ENCODE measurements at regions not wholly inside any gene's neighbourhood (a gene's known extent, or its start where the extent isn't known, plus 50 kb on each side); places are given as distances from the start of the nearest gene placed in this dataset.

DNA sequence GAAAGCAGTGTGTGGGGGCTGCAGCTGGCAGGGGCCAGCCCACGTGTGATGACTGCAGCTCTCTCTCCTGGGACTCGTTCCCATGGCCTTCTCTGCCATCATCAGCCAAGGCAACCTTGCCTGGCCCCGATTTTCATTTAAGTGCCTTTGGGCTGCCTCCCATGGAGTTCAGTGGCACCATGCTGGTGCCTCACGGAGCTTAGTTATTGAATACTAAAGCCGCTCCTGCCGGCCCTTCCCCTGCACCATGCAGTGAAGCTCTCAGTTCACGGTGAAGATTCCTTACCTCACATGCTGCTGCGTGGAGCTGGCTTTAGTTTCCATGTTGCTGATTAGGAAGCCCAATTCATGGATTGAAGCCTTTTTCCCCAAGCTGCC is 141.5 kb upstream of the EEPD1 start:
- Histone ChIP-seq H3F3A (ENCODE audit: low read depth) (peaks cover 3% of the 10 kb centered on the region), H3K27ac (no peak overlapping the region), H2AFZ (replicated peaks) (peak overlapping the region; percentile 12), H3K36me3 (no peaks in the 10 kb centered on the region), H3K4me1 (peaks cover 13% of the 10 kb centered on the region), H3K4me3 (no peak overlapping the region), H3K9ac (no peak overlapping the region), H3K9me3 (ENCODE audit: low read depth) (no peaks in the 10 kb centered on the region), H3K79me2 (ENCODE audit: low read depth) (no peaks in the 10 kb centered on the region), H4K20me1 (ENCODE audit: low read depth) (no peaks in the 10 kb centered on the region), H3K27me3 (peaks cover 7% of the 10 kb centered on the region), H3K4me2 (no peak overlapping the region)
- Mint-ChIP-seq H3K4me1 (peaks cover 12% of the 10 kb centered on the region), H3K4me3 (no peak overlapping the region), H3K27me3 (ENCODE audit: insufficient read depth, low read depth) (peaks cover 6% of the 10 kb centered on the region), H3K27ac (no peak overlapping the region), H3K36me3 (no peaks in the 10 kb centered on the region), H3K9me3 (no peaks in the 10 kb centered on the region)
- DNase-seq (ENCODE audit: low spot score): peak; percentile 5
- TF ChIP-seq EZH2phosphoT487 (IDR thresholded peaks at IDR 0.05) (no peak), EZH2 (IDR thresholded peaks at IDR 0.05) (no peak)
- TF ChIP-seq, protein P1, sequence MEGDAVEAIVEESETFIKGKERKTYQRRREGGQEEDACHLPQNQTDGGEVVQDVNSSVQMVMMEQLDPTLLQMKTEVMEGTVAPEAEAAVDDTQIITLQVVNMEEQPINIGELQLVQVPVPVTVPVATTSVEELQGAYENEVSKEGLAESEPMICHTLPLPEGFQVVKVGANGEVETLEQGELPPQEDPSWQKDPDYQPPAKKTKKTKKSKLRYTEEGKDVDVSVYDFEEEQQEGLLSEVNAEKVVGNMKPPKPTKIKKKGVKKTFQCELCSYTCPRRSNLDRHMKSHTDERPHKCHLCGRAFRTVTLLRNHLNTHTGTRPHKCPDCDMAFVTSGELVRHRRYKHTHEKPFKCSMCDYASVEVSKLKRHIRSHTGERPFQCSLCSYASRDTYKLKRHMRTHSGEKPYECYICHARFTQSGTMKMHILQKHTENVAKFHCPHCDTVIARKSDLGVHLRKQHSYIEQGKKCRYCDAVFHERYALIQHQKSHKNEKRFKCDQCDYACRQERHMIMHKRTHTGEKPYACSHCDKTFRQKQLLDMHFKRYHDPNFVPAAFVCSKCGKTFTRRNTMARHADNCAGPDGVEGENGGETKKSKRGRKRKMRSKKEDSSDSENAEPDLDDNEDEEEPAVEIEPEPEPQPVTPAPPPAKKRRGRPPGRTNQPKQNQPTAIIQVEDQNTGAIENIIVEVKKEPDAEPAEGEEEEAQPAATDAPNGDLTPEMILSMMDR (IDR thresholded peaks at IDR 0.05): no peak

DNA sequence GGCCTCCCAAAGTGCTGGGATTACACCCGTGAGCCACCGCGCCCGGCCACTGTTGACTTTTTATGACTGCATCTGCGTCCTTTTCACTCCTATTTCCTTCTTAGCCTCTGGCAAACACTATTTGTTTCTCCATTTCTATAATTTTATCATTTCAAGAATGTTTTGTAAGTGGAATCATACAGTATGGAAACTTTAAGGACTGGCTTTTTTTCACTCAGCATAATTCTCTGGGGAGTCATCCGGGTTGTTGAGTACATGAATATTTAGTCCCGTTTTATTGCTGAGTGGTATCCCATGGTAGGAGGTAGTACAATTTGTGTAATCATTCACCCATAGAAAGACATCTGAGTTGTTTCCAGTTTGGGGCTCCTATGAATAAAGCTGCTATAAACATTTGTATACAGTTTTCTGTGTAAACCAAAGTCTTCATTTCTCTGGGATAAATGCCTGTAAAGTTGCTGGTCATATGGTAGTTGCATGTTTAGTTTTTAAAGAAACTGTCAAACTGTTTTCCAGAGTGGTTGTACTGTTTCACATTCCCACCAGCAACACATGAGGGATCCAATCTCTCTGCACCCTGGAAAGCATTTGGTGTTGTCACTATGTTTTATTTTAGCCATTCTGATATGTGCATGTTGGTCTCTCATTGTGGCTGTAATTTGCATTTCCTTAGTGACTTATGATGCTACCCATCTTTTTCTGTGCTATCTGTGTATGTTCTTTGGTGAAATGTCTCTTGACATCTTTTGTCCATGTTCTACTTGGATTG is 139.6 kb upstream of the EEPD1 start:
- peaks cover 7% of the 10 kb centered on the region for H3K27me3 ChIP-seq
- no peak overlapping the region for H3K4me3 Mint-ChIP-seq
- peaks cover 9% of the 10 kb centered on the region for H3K27me3 Mint-ChIP-seq (ENCODE audit: insufficient read depth, low read depth)
- no peak for DNase-seq (ENCODE audit: low spot score)
- no peaks in the 10 kb centered on the region for H3K36me3 ChIP-seq
- TF ChIP-seq EZH2 (IDR thresholded peaks at IDR 0.05) (no peak), EZH2phosphoT487 (IDR thresholded peaks at IDR 0.05) (no peak)
- TF ChIP-seq, protein P1 (IDR thresholded peaks at IDR 0.05): no peak
- no peaks in the 10 kb centered on the region for H3K9me3 Mint-ChIP-seq
- no peak overlapping the region for H3K27ac Mint-ChIP-seq
- H2AFZ ChIP-seq (replicated peaks): no peak overlapping the region
- no peak overlapping the region for H3K27ac ChIP-seq
- H3K4me2 ChIP-seq: no peak overlapping the region
- H3K4me3 ChIP-seq: no peak overlapping the region
- H3K9ac ChIP-seq: no peak overlapping the region
- H3K36me3 Mint-ChIP-seq: no peaks in the 10 kb centered on the region
- peaks cover 12% of the 10 kb centered on the region for H3K4me1 Mint-ChIP-seq
- no peaks in the 10 kb centered on the region for H3F3A ChIP-seq (ENCODE audit: low read depth)
- no peaks in the 10 kb centered on the region for H3K79me2 ChIP-seq (ENCODE audit: low read depth)
- H3K9me3 ChIP-seq (ENCODE audit: low read depth): no peaks in the 10 kb centered on the region
- no peaks in the 10 kb centered on the region for H4K20me1 ChIP-seq (ENCODE audit: low read depth)
- peaks cover 8% of the 10 kb centered on the region for H3K4me1 ChIP-seq

DNA sequence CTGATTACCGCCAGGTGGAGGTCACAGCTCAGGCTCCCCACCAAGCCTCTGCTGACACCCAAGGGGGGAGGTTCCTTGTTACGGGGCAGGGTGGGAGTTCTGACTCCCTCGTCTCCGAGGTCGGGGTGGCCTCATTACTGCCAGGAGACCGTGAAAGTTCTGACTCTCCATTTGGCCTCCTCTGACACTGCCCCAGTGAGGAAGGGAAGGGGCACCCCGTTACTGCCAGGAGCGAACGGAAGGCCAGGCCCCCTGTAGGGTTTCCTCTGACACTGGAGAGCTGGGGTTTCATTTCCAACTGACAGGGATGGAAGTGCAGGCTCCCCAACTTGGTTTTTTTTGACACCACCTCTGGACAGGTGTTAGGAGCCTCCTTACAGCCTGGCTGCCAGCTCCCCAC is 138.1 kb upstream of the EEPD1 start:
- Histone ChIP-seq H3K9me3 (ENCODE audit: low read depth) (no peaks in the 10 kb centered on the region), H3K27me3 (peaks cover 7% of the 10 kb centered on the region), H3K4me3 (no peak overlapping the region), H3K4me1 (peaks cover 8% of the 10 kb centered on the region), H4K20me1 (ENCODE audit: low read depth) (no peaks in the 10 kb centered on the region), H3F3A (ENCODE audit: low read depth) (no peaks in the 10 kb centered on the region), H3K36me3 (no peaks in the 10 kb centered on the region), H3K27ac (no peak overlapping the region), H3K9ac (no peak overlapping the region), H3K4me2 (no peak overlapping the region), H2AFZ (replicated peaks) (no peak overlapping the region), H3K79me2 (ENCODE audit: low read depth) (no peaks in the 10 kb centered on the region)
- H3K36me3 Mint-ChIP-seq: no peaks in the 10 kb centered on the region
- TF ChIP-seq, protein P1 (IDR thresholded peaks at IDR 0.05): no peak
- TF ChIP-seq EZH2 (IDR thresholded peaks at IDR 0.05) (no peak), EZH2phosphoT487 (IDR thresholded peaks at IDR 0.05) (no peak)
- no peak for DNase-seq (ENCODE audit: low spot score)
- peaks cover 9% of the 10 kb centered on the region for H3K27me3 Mint-ChIP-seq (ENCODE audit: insufficient read depth, low read depth)
- H3K9me3 Mint-ChIP-seq: no peaks in the 10 kb centered on the region
- no peak overlapping the region for H3K4me3 Mint-ChIP-seq
- peaks cover 12% of the 10 kb centered on the region for H3K4me1 Mint-ChIP-seq
- no peak overlapping the region for H3K27ac Mint-ChIP-seq

Data from neural progenitor cell (in vitro differentiated cells).